Activated effector memory CD4-positive, alpha-beta T cell treated with anti-CD3 and anti-CD28 coated beads, Interleukin-2, amount 50 U/mL, for 16 hours (primary cell): ENCODE measurements at regions not wholly inside any gene's neighbourhood (a gene's known extent, or its start where the extent isn't known, plus 50 kb on each side); places are given as distances from the start of the nearest gene placed in this dataset.

Experiments
- DNase-seq: peaks from one replicate; pipeline ENCODE4 v3.0.0-alpha.2; 2020

- DNase-seq = peak; percentile 64
Measured at GRCh38 chr9:74277532-74277931, 219.6 kb upstream of the RORB start.

- DNase-seq = no peak
Measured at GRCh38 chr9:74281674-74282073, 215.5 kb upstream of the RORB start.

- no peak for DNase-seq
Measured at GRCh38 chr9:74282526-74283253, 214.4 kb upstream of the RORB start.

GRCh38 chr9:74284581-74285450, 212.3 kb upstream of the RORB start:
- no peak for DNase-seq

DNA sequence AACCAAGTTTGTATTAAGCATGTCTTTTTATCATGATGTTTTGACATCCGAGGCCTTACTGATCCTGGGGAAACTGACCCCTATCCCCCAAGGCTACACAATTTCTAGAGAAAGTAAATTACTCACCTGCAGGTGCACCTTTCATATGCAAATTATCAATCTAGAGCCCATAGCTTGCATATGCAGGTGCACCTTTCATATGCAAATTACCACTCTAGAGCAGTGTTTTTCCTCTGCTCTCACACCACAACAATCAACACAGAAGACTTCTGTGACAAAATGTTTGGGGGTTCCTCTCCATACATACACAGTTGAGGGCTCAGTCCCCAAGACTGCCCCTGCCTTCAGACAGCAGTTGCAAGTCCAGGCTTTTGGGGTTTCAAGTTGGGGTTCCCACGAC, 203.7 kb upstream of the RORB start:
- no peak for DNase-seq

- no peak for DNase-seq
Measured at GRCh38 chr9:74303945-74304344, 193.2 kb upstream of the RORB start.

GRCh38 chr9:74304598-74304997, 192.5 kb upstream of the RORB start:
- no peak for DNase-seq

GRCh38 chr9:74309654-74310053, 187.5 kb upstream of the RORB start:
- no peak for DNase-seq

DNA sequence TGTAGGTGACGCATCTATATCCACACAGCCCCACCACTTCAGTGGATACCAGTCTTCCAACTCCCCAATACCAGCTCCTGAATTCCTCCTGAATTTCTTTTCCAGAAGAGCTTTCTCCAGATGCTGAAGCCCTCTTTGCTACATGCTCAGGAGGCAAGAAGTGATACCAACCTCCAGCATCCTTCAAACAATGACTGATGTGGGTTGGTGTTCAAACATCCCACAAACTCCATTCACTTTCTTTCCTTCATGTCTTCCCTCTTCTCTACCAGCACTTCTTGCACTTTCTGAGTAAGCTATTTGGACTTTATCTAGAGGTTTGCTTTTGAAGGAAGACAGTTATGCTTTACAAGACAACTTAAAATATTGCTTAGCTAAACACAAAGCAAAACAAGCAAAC, 179.9 kb upstream of the RORB start:
- DNase-seq = no peak

DNA sequence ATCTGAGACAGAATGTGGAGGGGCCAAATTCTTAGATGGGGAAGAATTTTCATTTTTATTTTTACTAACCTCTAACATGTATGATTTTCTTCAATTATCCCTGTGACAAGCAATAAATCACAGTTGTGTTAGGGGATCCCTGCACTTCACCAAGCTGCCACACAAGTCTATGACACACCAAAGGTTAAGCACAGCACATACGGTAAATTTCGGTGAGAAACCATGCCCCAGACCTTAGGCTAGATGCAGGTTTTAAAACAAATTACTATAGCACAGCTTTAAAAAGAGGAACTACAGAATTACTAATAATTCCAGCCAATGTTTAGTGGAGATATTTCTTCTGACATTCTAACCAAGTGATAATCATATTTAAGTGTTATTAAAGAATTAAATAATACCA, 175.7 kb upstream of the RORB start:
- no peak for DNase-seq

- no peak for DNase-seq
Measured at GRCh38 chr9:74322661-74323314, 174.3 kb upstream of the RORB start.

DNA sequence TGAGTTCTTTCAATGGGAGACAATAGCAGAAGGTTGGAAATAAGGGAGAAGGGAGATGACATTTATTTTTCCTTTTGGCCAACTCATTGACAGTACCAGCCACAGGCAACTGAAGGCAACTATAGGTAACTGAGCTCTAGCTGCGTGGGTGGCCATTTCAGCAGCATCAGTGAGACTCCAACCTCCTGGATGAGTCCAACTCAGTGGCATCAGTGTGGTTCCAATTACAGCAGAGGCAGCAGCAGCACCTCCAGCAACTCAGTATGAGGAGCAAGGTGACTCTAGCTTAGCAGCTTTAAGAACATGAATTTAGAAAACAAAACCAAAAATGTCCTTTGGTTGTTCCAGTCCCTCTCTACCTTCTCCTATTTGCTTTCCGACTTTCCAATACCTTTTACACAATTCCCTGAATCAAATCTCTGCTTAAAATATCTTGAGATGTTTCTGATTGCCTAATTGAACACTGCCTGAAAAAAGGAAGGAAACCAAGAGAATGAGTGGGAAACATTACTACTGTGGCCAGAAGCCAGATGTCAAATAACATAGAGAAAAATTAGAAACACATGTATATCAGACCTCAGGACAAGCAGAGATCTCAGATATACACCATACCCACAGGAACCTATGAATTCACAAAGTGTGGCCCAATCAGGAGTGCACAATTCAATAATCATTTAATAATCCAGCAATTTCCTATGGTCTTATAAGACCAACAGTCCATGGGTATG, 166.5 kb upstream of the RORB start:
- DNase-seq = no peak

DNA sequence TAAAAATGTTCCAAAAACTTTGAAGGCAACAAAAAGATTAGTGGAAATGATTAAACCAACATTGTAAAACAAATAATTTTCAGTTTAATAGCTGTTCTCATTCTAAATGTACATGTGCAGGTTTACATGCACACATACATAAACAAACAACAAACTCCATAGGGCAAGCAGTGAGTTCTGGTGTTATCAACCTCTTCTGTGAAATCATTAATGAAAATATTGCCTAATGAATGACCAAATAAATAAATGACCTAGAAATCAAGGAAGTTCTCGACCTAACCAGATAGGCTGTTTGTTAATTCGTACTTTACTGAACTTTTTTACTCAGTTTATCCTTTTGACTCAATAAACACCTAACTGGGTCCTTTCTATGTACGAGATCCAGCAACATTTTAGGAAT, 165.5 kb upstream of the RORB start:
- no peak for DNase-seq

- DNase-seq = no peak
Measured at GRCh38 chr9:74333384-74334032, 163.6 kb upstream of the RORB start.

GRCh38 chr9:74334271-74334670, 162.9 kb upstream of the RORB start:
- DNase-seq = no peak

DNA sequence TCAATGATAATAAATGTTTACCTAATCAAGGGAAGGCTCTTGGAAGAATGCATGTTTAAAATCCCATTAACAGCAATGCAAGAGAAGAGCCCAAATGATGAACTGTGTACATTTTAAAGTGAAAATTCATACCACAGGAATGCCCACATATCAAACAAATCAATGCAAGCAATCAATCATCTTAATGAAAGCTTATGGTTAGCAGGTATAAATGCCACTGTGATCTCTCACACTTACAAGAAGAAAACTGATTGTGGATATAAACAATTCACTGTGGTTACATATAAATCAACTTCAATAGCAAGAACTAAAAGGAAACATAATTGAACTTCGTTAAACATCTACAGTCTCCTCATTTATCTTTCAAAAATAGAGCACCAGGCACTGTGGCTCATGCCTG, 161.0 kb upstream of the RORB start:
- no peak for DNase-seq

DNA sequence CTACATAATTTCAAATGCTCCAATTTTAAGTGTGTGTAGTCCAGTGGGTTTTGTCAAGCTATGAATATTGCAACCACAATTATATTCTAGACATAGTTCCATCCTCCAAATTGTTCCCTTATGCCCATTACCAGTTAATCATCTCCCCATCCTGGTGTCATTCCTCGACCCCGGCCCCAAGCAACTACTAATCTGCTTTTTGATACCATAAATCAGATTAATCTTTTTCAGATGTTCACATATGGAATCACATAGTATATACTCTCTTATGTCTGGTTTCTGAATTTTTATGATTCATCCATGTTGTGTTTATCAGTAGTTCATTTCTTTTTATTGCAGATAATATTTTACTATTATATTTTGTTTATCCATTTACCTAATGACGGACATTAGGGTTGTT, 148.4 kb upstream of the RORB start:
- DNase-seq = no peak

DNA sequence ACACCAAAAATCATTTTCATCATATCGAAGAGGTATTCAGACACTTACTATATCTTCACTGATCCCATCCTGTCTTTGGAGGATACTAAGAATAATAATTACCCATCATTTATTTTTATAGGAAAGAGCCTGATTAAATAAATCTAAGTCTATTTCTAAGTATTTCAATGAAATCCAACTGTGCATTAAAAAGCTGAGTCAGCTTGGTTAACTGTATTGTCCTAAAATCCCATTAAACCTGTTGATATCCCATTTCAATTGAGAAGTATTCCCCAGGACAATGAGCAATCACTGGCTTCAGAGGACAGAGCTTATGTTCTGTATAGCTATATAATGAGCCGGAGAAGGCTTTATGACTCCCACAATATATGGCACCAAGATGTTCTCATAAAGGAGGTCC, 142.0 kb upstream of the RORB start:
- no peak for DNase-seq

GRCh38 chr9:74357577-74357976, 139.6 kb upstream of the RORB start:
- DNase-seq = no peak

- DNase-seq = no peak
Measured at GRCh38 chr9:74358959-74359358, 138.2 kb upstream of the RORB start.

DNA sequence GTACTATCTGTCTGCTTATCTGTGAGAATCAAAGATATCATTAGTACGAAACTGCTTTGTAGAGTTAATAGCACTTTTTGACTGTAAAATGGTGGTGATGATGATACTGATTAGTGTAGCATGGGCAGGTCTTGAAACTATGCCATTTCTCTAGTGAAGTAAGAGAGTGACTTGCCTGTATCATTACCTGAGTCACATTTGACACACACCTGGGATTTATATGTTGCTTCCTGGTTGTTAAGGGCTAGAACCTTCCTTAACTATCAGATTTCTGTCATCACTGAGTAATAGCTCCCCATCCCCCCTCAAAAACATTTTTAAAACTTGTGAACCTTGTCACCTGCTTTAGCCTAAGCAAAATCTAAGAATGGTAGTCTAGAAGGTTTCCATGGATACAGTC, 135.6 kb upstream of the RORB start:
- DNase-seq = no peak

DNA sequence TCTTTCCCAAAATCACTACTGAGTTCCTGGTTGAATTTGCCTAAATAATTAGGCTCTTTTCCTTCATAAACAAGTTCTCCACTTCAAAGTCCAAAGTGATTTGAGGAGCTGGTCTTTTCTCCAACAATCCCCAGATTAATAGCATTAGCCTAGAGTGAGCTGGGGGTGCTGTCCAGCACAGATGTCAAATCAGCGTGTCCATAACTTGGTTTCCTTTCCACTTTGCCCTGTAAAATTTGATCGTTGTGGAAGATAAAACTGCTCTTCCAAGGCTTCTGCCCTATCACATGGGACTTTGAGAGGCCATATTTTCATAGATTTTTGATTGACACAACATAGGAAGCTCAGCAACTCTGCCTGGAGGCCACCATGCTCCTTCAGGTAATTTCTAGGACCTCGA, 134.7 kb upstream of the RORB start:
- DNase-seq = no peak

DNA sequence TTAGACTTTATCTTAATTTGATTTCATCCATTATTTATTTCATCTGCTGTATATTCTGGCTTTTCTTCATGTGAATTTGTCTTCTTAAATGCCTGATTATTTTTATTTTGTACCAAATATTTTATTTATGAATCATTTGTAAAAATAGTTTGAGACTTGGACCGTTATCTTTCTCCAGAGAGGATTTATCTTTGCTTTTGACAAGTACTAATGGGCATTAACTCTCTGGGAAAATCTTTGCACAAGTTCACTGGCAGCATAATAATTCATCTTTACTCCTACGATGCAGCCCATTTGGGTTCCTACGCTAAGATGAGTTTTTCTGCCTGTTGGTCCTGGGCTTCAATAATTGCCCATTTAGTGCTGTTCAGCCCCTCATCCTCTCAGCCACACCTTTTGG, 131.0 kb upstream of the RORB start:
- DNase-seq = no peak
